ENCODE measurements at regions not wholly inside any gene's neighbourhood (a gene's known extent, or its start where the extent isn't known, plus 50 kb on each side); places are given as distances from the start of the nearest gene placed in this dataset.

- no peak for DNase-seq
Observed at GRCh38 chr10:130756651-130757050, 554.9 kb downstream of the TCERG1L start.

- DNase-seq: peak; percentile 18
Observed at GRCh38 chr10:130757271-130757670, 554.2 kb downstream of the TCERG1L start.

DNA sequence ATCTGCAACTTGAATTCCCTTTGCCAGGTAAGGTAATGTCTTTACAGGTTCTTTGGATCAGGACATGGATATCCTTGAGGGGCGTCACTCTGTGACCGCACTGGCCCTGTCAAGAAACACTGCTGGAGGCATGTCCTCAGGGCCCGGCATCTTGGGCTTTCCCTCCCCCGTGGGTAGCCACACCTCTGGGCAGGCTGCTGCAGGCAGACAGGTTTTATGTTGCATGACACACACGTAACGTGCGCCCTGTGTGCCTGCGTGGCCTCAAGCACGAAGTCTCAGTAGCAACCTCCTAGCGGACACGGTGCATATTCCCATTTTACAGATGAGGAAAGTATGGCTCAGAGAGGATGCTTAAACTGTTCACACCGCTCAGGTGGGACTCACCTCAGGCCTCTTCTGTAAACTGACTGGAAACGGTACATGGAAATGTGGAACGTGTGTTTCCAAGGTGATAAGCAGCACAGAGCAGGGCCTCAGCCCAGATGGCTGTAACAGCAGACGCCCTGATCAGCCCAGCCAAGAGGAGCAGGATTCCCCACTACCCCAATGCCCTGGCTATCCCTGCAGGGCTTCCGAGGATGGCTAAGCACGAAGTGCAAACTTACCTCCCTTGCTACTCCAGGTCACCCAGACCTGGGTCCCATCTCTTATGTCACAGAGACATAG, 553.6 kb downstream of the TCERG1L start:
- no peak for DNase-seq

GRCh38 chr10:130758529-130758928, 553.0 kb downstream of the TCERG1L start:
- DNase-seq: no peak

DNA sequence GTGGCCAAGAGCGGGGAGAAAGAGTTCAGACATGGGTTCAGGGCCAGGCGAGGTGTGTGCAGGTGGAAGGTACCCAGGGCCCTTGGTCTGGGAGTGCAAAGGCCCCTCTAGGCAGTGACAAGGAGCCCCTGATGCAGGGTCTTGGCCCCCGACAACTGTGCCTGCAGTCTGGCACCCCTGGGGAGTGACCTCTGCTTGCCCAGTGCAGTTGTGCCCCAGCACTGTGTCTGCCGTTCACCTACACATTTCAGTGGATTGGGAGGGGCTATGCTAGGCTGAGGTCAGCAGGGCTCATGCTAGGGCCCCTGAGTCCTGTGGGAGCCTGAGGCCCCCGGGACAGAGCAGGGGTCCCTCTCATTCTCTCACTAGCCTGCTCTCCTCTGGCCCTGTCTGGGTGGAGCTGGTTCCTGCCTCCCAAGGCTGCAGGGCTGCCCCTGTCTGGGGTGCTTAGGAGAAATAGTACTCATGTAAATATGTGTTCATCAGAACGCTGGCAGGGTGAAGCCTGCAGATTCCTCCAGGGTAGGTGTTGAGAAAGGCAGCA, 550.4 kb downstream of the TCERG1L start:
- DNase-seq: no peak

GRCh38 chr10:130761788-130762301, 549.7 kb downstream of the TCERG1L start:
- no peak for DNase-seq

DNA sequence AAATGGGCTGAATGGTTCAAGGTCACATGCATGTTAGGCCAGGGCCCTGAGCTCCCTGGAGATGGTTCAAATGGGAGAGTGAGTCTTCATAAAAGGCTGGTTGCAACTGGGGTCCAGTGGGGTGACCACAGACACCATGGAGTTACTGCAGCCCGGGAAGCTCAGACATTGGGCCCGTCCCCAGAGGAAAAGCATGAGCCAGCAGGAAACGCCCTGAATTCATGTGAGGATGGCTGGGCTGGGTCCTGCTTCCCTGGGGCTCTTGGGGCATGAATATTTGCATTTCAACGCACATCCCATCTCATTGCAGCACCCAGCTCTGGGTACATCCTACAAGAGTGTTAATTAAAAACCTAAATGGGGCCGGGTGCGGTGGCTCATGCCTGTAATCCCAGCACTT, 549.0 kb downstream of the TCERG1L start:
- DNase-seq: no peak

- no peak for DNase-seq
Observed at GRCh38 chr10:130763071-130763470, 548.5 kb downstream of the TCERG1L start.

- DNase-seq: no peak
Observed at GRCh38 chr10:130763491-130763890, 548.0 kb downstream of the TCERG1L start.

- no peak for DNase-seq
Observed at GRCh38 chr10:130764651-130765050, 546.9 kb downstream of the TCERG1L start.

- no peak for DNase-seq
Observed at GRCh38 chr10:130766071-130766470, 545.5 kb downstream of the TCERG1L start.

GRCh38 chr10:130767116-130767730, 544.3 kb downstream of the TCERG1L start:
- no peak for DNase-seq

DNA sequence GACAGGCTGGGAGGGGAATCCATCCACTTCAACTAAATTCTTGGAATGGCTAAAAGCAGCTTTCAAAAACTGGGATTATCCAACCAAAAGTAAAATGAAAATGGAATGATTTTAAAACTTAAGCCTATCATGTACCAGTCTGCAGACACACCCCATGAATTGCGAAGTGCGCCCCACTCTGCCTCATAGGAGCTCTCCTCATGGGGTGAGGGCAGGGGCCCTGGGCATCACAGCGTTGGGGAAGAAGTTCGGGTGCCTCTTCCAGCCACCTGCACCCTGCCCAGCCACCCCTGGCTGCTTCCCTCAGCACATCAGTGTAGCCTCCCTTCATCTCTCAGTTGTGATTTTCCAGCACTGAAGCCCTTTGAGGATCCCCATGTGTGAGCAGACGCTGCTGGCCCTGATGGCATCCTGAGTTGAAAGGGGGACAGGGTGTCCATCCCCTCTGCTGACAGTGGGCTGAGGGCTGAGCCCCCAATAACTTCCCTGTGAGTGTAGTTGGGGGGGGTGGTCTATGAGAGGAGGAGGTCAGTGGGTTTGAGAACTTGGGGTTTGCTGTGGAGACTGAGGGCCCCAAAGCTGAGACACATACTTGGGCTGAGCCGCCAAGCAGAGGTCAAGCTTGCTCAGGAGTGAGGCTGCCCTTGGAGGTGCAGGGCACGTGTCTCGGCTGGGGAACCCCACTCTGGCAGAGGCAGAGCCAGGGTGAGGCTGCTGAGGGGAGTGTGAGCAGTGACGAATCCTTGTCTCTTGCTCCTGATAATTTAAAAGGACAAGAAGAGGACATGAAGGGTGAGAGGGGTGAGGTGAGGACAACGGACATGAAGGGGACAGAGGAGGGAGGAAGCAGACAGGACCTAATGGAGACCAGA, 542.1 kb downstream of the TCERG1L start:
- no peak for DNase-seq

DNA sequence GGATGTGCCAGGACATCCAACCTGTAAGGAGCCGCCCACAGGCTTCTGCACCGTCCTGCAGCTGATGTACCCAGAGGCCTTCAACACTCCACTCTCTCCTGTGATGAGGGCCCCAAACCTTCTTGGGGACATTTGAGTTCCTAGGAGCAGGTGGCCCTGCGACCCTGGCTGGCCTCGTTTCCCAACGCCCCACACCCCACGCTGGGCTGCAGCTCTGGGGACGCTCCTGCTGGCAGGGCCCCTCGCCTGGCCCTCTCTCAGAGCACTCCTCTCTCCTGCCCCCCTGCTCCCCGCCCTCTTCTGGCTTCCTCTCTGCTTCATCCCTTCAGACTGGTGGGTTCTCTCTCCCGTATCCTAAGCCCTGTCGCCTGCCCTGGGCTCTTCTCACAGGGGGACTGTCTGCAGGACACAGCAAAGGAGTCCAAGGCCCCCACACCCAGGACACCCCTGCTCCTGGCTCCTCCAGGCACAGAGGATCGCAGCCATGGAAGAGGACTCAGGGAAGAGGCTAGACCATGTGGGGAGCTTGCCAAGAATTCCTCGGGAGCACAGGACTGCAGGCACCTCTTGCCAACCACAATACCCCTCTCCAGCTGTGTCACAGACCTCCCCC, 541.4 kb downstream of the TCERG1L start:
- peak; percentile 10 for DNase-seq

DNA sequence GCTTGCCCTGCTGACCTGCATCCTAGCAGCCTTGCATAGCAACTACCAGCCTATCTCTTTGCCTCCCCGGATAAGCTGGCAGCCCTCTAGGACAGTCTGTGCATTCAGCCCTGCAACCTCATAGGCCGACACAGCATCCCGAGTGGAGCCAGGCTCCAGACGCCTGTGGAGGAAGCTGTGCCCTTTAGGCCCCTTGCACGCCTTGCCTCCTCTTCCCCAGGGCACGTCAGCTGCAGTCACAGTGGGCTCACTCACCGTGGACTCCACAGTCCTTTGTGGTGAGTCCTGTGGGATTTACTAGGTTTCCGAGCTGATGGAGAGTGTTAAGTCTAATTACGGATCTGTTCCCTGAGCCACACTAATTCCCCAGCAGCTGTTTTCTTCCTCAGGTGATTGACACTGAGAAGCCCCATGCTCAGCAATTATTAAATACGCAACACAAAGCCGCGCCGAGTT, 540.0 kb downstream of the TCERG1L start:
- DNase-seq: peak; percentile 86

GRCh38 chr10:130772056-130772455, 539.5 kb downstream of the TCERG1L start:
- DNase-seq: no peak

- DNase-seq: no peak
Observed at GRCh38 chr10:130772676-130773075, 538.8 kb downstream of the TCERG1L start.

GRCh38 chr10:130773941-130774340, 537.6 kb downstream of the TCERG1L start:
- no peak for DNase-seq

DNA sequence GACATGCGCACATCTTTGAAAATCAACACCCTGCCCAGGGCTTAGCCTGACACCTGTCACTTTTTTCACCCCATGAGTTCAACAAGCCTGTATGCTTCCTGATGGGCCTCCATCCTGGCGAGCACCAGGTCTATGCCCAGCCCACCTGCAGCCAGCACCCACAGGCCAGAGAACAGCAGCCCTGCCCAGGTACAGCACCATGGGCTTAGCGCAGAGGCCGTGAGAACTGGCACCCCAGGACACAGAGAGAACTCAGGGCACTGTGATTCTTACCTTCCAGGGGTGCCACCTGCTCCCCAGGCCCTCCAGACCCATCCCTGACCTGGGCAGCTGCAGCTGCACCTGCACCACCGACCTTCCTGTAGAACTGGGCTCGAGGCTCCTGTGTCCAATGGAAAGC, 536.6 kb downstream of the TCERG1L start:
- no peak for DNase-seq

GRCh38 chr10:130775311-130775710, 536.2 kb downstream of the TCERG1L start:
- DNase-seq: no peak

- DNase-seq: no peak
Observed at GRCh38 chr10:130776724-130777123, 534.8 kb downstream of the TCERG1L start.

GRCh38 chr10:130777507-130778165, 533.9 kb downstream of the TCERG1L start:
- DNase-seq: no peak
